Endodermal cell (in vitro differentiated cells): ENCODE measurements at regions not wholly inside any gene's neighbourhood (a gene's known extent, or its start where the extent isn't known, plus 50 kb on each side); places are given as distances from the start of the nearest gene placed in this dataset.

ENCODE experiments used
- DNase-seq: peaks from one replicate; pipeline ENCODE4 v3.0.0-alpha.2; 2017
- H3K27ac ChIP-seq: 2 replicates; pipeline ENCODE4 v1.5.1; 2013; ENCODE audit warnings: mild to moderate bottlenecking, low read depth, low read length, moderate library complexity
- H3K27me3 ChIP-seq: 2 replicates; pipeline ENCODE4 v1.6.1; 2013; ENCODE audit warnings: mild to moderate bottlenecking, low read length, moderate library complexity; ENCODE audit not compliant: insufficient read depth, control insufficient read depth, poor library complexity, severe bottlenecking
- H3K36me3 ChIP-seq: 2 replicates; pipeline ENCODE4 v1.7.0; 2013; ENCODE audit warnings: mild to moderate bottlenecking, low read length, moderate library complexity; ENCODE audit not compliant: control insufficient read depth, insufficient read depth
- H3K4me1 ChIP-seq: one replicate; pipeline ENCODE4 v1.7.0; 2013; ENCODE audit warnings: low read length; ENCODE audit not compliant: control insufficient read depth, insufficient read depth
- H3K4me3 ChIP-seq: 2 replicates; pipeline ENCODE4 v1.5.1; 2013; ENCODE audit warnings: mild to moderate bottlenecking, low read length, moderate library complexity
- H3K9ac ChIP-seq: 2 replicates; pipeline ENCODE4 v1.6.1; 2013; ENCODE audit warnings: mild to moderate bottlenecking, low read length, moderate library complexity; ENCODE audit not compliant: poor library complexity, severe bottlenecking; ENCODE audit errors: extremely low read depth
- H3K9me3 ChIP-seq: 2 replicates; pipeline ENCODE4 v1.6.1; 2013; ENCODE audit warnings: mild to moderate bottlenecking, low read length, moderate library complexity; ENCODE audit not compliant: control insufficient read depth
- H3K27ac Mint-ChIP-seq: 2 replicates; pipeline ENCODE4 v1.8.0; 2020; ENCODE audit warnings: mixed read lengths
- H3K27me3 Mint-ChIP-seq: 2 replicates; pipeline ENCODE4 v1.8.0; 2021; ENCODE audit warnings: mild to moderate bottlenecking, mixed read lengths; ENCODE audit not compliant: insufficient read depth
- H3K36me3 Mint-ChIP-seq: 2 replicates; pipeline ENCODE4 v1.8.0; 2020; ENCODE audit warnings: low read depth, mixed read lengths
- H3K4me1 Mint-ChIP-seq: 2 replicates; pipeline ENCODE4 v1.8.0; 2020; ENCODE audit warnings: mixed read lengths
- H3K4me3 Mint-ChIP-seq: 2 replicates; pipeline ENCODE4 v1.8.0; 2020; ENCODE audit warnings: mild to moderate bottlenecking, moderate library complexity, mixed read lengths
- H3K9me3 Mint-ChIP-seq: 2 replicates; pipeline ENCODE4 v1.8.0; 2020; ENCODE audit warnings: mild to moderate bottlenecking, mixed read lengths
- CTCF ChIP-seq: fragments of 200-600 bp; sonication (generic); conservative IDR thresholded peaks from 2 replicates; pipeline ENCODE4 v1.5.0; 2021; ENCODE audit warnings: antibody characterized with exemption, mild to moderate bottlenecking
- whole genome bisulfite sequencing, 2 experiments: methylation state at CpG; one replicate each; pipeline versions ENCODE4 v1.1.5 to v1.1.7; 2013; ENCODE audit warnings: missing lambda C conversion rate in 2 of 2, mixed read lengths in 1 of 2; ENCODE audit not compliant: insufficient coverage in 1 of 2, insufficient read length in 1 of 2; 5-methylcytosine and 5-hydroxymethylcytosine counted together

GRCh38 chr12:38137716-38138115 lies 178.9 kb upstream of the ALG10B start:
- Histone ChIP-seq H3K4me1 (no peaks in the 10 kb centered on the region), H3K4me3 (no peak overlapping the region), H3K27me3 (no peaks in the 10 kb centered on the region), H3K27ac (no peak overlapping the region), H3K9ac (no peak overlapping the region), H3K9me3 (peaks cover 41% of the 10 kb centered on the region), H3K36me3 (no peaks in the 10 kb centered on the region)
- 85 to 88% methylated on average over 16 of the region's 16 CpGs for WGBS, 2 experiments
- no peaks in the 10 kb centered on the region for H3K4me1 Mint-ChIP-seq
- no peak overlapping the region for H3K4me3 Mint-ChIP-seq
- H3K9me3 Mint-ChIP-seq, result peaks cover 90% of the 10 kb centered on the region
- no peak for DNase-seq
- H3K36me3 Mint-ChIP-seq, result no peaks in the 10 kb centered on the region
- no peaks in the 10 kb centered on the region for H3K27me3 Mint-ChIP-seq
- no peak for TF ChIP-seq CTCF
- no peak overlapping the region for H3K27ac Mint-ChIP-seq

- Mint-ChIP-seq H3K27me3 (no peaks in the 10 kb centered on the region), H3K4me3 (no peak overlapping the region), H3K9me3 (peaks cover 89% of the 10 kb centered on the region), H3K36me3 (no peaks in the 10 kb centered on the region), H3K4me1 (no peaks in the 10 kb centered on the region), H3K27ac (no peak overlapping the region)
- DNase-seq, result peak; percentile 91
- H3K9ac ChIP-seq, result no peak overlapping the region
- H3K4me3 ChIP-seq, result no peak overlapping the region
- no peaks in the 10 kb centered on the region for H3K36me3 ChIP-seq
- 59 to 71% methylated on average over 28 to 54 of the region's 54 CpGs for WGBS, 2 experiments
- H3K27ac ChIP-seq, result no peak overlapping the region
- H3K9me3 ChIP-seq, result peaks cover 33% of the 10 kb centered on the region
- no peaks in the 10 kb centered on the region for H3K27me3 ChIP-seq
- TF ChIP-seq CTCF, result peak; percentile 95
- no peaks in the 10 kb centered on the region for H3K4me1 ChIP-seq
These were observed 178.1 kb upstream of the ALG10B start for GRCh38 chr12:38138225-38139221.

GRCh38 chr12:38139456-38139855 lies 177.1 kb upstream of the ALG10B start:
- Histone ChIP-seq H3K9me3 (peaks cover 29% of the 10 kb centered on the region), H3K4me3 (no peak overlapping the region), H3K36me3 (no peaks in the 10 kb centered on the region), H3K9ac (no peak overlapping the region), H3K27me3 (no peaks in the 10 kb centered on the region), H3K4me1 (no peaks in the 10 kb centered on the region), H3K27ac (no peak overlapping the region)
- Mint-ChIP-seq H3K4me1 (no peaks in the 10 kb centered on the region), H3K4me3 (no peak overlapping the region), H3K27me3 (no peaks in the 10 kb centered on the region), H3K36me3 (no peaks in the 10 kb centered on the region), H3K9me3 (peaks cover 88% of the 10 kb centered on the region), H3K27ac (no peak overlapping the region)
- DNase-seq, result no peak
- 79 to 83% methylated on average over 9 to 13 of the region's 13 CpGs for WGBS, 2 experiments
- no peak for TF ChIP-seq CTCF
